COLO668 (cell line): ENCODE measurements at regions not wholly inside any gene's neighbourhood (a gene's known extent, or its start where the extent isn't known, plus 50 kb on each side); places are given as distances from the start of the nearest gene placed in this dataset.
"Not testable (repeated sequence)": the region's sequence is repeated elsewhere in the genome, so short reads cannot be mapped to it uniquely, and the experiment has no call there.

Source experiments
- DNase-seq: peaks from one replicate; lab custom pipeline; 2025; ENCODE audit not compliant: unreplicated experiment; lab: John Stamatoyannopoulos, UW

DNA sequence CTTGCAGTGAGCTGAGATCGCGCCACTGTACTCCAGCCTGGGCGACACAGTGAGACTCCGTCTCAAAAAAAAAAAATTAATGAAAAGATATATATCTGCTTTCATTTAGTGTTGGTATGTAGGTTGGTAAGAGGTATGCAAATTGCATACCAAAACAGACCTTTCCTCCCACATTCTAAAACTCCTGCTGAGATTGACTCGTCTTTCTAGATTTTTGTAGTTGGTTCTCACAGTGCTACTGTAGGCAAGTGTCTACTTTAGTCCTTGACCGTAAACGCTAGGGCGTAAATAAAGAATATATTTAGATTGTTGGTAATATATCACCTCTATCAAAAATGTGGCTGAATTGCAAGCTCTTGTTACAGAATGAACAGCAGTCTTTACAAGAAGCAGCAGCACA, 445.9 kb downstream of the CHSY3 start:
- DNase-seq: no peak

DNA sequence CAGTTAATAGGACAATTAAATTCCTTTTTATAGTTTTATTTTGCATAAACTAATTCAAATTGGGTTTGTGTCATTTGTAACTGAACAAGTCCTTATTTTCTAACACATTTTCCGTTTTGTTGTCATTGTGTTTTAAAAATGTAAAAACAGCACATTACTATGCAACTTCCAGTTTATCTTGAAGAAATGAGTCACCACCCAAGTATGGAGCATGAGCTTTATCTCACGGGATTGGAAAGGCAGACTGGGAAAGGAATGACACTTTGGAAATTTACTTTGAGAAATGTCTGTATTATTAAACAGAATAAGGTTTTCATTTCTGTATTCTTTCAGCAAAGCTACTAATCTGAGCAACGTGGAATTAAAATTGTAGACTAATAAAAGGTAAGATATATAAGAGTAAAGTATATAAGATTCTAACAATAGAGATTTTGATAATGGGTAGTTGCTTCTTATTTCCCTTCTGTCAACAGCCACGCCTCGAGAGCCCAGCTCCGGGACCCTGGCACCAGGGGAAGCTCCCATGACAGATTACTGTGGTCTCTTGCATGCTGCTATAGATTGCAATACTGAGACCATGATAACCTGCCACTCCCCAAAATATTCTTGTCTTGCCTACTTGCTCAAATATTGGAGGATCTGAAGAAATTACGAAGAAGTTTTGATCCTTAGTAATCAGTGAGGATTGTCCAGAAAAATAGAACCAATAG, 433.1 kb downstream of the CHSY3 start:
- no peak for DNase-seq

GRCh38 chr5:130335117-130335516, 430.9 kb downstream of the CHSY3 start:
- no peak for DNase-seq

DNA sequence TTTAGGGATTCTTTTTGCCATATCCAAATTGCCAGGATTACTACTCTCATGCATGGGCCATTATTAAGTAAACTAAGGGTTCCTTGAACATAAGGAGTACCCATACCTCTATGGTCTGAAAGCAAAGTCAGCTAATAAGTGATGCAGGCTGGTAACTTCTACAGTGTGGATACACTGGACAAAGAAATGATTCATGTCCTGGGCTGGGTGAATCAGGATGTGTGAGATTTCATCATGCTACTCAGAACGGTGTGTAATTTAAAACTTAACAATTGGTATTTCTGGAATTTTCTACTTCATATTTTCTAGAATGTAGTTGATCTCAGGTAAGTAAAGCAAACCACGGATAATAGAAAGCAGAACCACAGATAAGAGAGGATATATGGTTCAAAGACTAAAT, 428.8 kb downstream of the CHSY3 start:
- DNase-seq: no peak

- no peak for DNase-seq
Measured at GRCh38 chr5:130331332-130331731, 427.1 kb downstream of the CHSY3 start.

- no peak for DNase-seq
Measured at GRCh38 chr5:130324953-130325671, 420.8 kb downstream of the CHSY3 start.

- DNase-seq: no peak
Measured at GRCh38 chr5:130323804-130324454, 419.7 kb downstream of the CHSY3 start.

GRCh38 chr5:130321931-130322330, 417.7 kb downstream of the CHSY3 start:
- DNase-seq: no peak

GRCh38 chr5:130316971-130317680, 412.9 kb downstream of the CHSY3 start:
- DNase-seq: no peak

DNA sequence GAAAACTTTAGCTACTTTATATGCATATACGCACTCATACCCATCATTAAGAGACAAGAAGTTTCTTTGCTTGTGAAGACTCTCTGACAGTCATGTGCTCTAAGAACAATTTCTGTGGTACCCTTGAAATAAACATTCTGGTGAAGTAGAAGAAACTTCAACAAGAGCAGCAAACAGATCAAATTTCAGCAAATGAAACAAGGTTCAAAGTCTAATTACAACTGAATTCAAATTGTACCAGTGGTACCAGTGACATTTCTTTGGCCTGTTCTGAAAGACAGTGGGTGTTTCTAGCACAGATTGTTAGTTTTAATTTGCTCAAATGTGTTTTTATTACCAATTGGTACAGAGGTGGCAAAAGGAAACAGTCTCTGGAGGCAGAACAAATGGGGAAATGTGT, 391.0 kb downstream of the CHSY3 start:
- no peak for DNase-seq

DNA sequence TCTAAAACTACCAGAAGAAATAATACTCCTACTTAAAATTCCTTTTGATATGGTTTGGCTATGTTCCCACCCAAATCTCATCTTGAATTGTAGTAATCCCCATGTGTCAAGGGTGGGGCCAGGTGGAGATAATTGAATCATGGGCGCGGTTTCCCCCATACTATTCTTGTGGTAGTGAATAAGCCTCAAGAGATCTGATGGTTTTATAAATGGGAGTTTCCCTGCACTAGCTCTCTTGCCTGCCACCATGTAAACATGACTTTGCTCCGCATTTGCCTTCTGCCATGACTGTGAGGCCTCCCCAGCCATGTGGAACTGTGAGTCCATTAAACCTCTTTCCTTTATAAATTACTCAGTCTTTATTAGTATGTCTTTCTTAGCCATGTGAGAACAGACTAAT, 390.5 kb downstream of the CHSY3 start:
- not testable (repeated sequence) for DNase-seq

DNA sequence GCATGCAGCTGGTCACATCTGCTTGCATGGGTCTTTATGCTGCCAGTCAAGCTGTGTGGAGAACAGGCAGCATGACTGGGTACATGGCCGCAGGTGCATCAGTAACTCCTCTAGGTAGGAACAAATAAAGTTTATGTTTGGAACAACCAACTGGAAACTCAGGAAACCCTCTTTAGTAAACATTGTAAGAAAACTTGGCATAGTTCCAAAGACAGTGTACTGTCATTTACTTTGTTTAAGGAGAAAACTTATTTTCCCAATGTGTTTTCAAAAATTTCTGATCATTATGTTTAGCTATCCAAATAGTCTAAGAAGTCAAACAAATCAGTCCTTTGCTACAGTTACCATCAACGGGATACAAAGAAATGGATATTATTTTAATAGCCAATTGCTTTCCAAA, 386.0 kb downstream of the CHSY3 start:
- no peak for DNase-seq

GRCh38 chr5:130289132-130290088, 385.1 kb downstream of the CHSY3 start:
- DNase-seq: no peak

DNA sequence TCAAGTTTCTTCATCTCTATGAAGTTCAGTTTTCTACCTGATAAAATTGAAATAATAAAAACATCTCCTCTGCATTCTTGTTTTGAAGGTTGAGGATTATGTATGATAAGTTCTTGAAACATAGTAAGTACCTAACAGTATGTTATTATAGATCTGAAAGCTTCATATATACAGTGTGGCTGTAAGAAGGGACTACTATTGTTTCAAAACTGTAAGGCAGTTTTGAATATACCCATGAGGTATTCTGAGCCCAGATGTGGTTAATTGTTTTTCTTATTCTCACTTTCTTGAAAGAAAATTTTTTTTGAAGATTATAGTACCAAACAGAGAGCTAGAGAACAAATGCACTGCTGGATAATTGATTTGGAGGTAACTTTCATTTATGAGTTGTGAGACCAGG, 383.2 kb downstream of the CHSY3 start:
- DNase-seq: no peak

DNA sequence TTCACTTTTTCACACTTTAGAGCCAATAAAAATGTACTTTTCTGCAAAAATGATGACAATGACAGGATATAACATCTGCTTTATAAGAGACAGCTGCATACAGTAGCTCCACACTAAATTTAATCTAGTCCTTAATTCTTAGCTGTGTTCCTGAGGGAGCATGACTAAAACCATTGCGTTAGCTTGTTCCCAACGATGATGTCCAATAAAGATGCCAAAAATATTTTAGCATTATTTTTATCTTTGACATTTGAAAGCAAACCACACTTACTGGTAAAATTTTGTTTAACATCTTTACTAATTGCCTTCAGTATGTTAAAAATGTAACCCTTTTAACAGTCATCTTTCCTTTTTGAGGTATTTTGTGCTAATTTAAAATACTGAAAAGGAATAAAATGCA, 382.7 kb downstream of the CHSY3 start:
- no peak for DNase-seq

DNA sequence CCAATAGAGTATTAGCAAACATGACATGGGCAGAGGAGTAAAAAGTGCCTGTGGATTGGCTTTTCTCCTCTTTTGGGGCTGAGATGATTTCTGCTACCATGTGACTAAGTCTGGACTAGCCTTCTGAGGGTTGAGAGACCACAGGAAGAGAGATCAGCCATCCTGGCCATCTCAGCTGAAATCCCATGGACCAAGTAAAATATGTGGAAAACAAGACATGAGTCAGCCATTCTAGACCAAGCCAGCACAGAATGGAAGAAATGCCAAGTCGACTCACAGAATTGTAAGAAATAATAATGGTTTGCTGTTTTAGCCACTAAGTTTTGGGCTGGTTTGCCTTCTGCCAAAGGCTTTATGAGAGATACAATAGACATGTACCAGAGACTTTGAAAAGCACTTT, 377.8 kb downstream of the CHSY3 start:
- DNase-seq: no peak

DNA sequence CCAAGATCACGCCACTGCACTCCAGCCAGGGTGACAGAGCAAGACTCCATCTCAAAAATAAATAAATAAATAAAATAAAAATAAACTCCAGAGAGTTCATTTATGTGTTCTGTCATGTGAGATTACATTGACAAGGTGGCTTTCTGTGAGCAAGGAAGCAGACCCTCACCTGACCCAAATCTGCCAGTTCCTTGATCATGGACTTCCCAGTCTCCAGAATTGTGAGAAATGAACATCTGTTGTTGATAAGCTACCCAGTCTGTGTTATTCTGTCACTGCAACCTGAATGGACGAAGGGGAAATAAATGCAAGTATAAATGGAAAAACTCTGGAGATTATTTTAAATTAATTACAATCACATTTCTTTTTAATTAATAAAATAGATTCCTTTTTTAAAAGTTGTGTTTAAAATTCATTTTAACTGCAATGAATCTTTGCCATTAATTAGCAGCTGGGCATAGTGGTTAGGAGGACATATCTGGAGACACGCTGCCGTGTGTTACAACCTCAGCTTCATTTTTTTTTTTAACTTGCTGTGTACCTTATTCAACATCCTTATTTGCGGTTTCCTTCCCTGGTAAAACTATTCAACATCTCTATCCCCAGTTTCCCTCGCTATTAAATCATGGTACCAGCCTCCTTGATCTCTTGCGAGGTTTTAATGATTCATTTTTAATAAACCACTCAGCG, 376.4 kb downstream of the CHSY3 start:
- DNase-seq: no peak

GRCh38 chr5:130279386-130279785, 375.1 kb downstream of the CHSY3 start:
- no peak for DNase-seq

DNA sequence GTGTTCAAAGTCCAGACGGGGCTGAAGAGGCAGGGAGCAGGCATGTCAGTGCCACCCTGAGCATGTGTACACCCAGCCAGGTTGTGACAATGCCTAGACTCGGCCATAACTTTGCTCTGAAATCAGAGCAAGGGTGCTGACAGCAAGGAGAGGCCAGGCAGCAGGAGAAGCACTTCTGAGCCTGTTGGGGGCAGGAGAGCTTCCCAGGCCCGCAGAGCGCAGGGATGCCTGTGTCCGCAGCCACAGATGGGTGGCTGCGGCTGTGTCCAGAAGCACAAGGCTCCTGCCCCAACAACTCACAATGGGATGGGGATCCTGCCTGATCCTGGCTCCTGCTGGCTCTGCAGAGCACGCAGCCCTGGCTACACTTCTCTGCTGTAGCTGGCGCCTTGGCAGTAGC, 373.9 kb downstream of the CHSY3 start:
- no peak for DNase-seq

DNA sequence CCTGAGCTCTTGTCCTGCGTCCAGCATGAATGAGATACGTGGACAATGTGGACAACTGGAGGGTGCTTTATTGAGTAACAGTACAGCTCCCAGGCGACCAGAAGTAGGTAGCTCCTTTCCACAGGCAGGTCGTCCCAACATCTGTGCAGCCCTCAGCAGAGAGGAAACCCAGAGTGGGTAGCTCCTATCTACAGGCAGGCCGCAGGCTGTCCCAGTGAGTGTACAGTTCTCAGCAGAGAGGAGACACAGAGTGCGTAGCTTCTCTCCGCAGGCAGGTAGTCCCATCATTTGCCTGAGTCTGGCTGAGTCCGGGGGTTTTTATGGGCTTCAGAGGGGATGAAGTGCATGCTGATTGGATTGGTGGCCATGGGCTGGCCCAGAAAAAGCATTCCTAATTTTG, 373.3 kb downstream of the CHSY3 start:
- DNase-seq: no peak
